Cardiac septum (tissue), 1 donor: ENCODE measurements at regions not wholly inside any gene's neighbourhood (a gene's known extent, or its start where the extent isn't known, plus 50 kb on each side); places are given as distances from the start of the nearest gene placed in this dataset.

Source experiments
- DNase-seq: peaks from one replicate; pipeline ENCODE4 v3.0.0-alpha.2; 2020; ENCODE audit warnings: low spot score
- intact Hi-C: fragments of 100-400 bp; cut with DNase I; formaldehyde crosslinking; loops from one replicate; pipeline ENCODE4 v1.14.0; 2022
- donor health status: DM: no; HTN: no; CAD: no.

DNA sequence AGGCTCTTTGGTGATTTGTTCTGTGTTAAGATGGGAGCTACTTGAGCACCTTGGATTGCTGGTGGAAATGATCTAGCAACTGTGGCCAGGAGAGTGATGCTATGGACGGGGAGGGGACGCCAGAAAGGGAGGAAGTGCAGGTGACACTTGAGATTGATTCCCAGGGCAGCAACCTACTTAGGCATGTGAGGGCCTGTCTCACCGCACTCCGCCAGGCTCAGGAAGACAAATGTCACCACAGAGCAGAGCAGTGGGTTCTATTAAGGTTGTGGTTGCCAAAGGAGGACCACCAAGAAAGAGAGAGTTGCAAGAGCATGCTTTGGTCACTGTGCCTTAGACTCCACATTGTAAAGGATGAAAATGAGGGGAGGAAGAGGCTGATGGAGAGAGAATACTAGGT lies 404.3 kb downstream of the IRX1 start:
- no peak for DNase-seq
- intact Hi-C loops: no loop called here

DNA sequence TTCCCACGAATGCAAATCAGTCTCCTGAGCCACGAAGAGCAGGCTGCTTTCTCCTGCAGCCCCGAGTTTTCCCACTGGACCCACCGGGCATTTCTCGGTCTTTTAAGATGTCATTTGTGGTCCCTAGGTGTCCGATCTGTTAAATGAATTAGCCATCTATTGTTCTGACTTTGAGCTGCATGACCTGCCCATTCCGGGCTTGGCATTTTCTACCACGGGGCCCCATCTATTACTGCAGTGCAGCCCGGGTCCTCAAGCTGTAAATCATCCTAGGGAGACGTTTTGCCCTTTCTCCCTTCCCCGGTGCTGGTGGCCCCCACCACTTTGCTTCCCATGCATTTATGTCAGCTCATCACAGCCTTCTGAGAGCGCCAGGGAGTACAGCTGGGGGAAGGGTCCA lies 405.4 kb downstream of the IRX1 start:
- no peak for DNase-seq
- intact Hi-C loops: no loop called here

DNA sequence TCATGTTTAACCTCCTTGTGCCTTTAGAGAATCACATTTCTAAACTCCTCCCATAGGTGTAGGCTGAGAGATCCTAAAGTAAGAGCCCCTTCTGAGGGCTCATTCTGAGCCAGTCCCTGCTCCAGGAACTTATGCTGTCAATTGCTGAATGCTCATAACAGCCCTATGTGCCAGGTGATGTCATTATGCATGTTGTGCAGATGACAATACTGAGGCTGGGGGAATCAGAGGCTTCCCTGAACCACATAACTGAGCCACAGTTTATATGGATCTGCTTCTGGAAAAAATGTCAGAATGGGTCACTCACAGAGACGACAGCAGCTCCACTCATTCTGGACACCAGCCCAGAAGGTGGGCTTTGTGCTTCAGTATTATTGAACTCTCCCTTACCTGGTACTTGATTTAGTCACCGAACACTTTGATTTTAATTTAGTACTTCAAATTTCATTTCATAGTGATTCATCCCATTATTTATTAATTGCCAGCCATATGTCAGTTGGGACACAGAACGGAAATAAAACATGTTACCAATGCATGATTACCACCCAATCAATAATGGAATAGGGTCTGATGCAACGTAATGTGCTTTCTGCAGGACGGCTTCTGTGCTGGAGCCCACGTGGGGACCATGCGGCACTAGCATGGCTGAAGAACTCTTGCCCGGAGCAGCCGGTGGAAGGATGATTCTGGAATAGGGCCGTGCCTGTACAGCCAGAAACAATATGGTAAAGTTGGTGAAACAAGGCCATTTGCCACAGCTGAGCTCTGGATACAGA lies 406.3 kb downstream of the IRX1 start:
- intact Hi-C loops: no loop called here
- no peak for DNase-seq

DNA sequence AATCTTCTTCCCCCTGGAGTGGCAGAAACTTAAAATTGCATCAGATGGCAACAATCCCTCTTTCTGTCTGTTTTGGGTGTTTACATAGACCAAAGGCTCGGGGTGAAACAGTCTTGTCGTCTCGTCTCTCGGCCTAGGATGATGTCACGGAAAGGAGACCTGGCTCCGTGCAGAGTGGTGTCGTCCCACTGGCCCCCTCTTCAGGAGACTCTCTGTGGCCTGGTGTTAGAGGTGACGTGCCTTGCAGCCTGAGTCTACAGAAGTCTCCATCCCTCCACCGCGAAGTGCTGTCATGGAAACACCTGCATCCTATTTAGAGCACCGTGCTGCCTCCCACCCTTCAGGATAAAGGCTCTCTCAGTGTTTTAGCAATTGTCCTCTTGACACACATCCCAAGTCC lies 409.7 kb downstream of the IRX1 start:
- no peak for DNase-seq
- intact Hi-C loops: no loop called here

DNA sequence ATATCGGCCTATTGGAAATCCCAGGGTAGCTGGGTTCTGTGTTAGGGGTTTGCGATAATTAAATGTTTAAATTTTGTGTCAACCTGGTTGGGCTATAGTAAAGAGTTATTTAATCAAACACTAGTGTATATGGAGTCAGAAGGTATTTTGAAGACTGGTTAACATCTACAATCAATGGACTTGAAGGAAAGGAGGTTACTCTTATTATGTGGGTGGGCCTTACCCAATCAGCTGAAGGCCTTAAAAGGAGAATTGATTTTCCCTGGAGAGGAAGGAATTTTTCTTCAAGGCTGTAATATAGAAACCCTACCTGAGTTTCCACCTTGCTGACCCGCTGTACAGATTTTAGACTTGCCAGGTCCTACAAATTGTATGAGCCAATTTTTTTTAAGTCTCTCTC lies 411.4 kb downstream of the IRX1 start:
- intact Hi-C loops: no loop called here

DNA sequence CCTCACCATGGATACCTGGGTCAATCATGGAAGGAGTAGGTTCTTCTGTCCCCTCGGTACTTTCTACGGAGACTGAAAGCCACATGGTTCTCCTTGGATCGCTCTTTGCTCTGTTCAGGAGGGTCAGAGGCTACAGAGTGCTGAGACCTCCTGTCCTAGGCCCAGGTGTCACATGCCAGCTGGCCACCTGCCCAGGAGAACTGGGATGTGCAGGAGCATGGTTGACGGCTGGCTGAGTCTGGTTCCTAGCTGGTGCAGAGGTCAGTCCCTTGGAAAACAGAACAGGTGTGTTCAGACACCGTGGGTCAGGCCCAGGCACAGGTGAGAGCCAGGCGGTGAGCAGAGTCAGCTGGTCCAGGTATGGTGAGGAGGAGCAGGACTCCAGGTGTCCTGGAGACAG lies 416.3 kb downstream of the IRX1 start:
- intact Hi-C loops: no loop called here
- no peak for DNase-seq

More for the DNA sequence above, 411.4 kb downstream of the IRX1 start:
- no peak for DNase-seq

DNA sequence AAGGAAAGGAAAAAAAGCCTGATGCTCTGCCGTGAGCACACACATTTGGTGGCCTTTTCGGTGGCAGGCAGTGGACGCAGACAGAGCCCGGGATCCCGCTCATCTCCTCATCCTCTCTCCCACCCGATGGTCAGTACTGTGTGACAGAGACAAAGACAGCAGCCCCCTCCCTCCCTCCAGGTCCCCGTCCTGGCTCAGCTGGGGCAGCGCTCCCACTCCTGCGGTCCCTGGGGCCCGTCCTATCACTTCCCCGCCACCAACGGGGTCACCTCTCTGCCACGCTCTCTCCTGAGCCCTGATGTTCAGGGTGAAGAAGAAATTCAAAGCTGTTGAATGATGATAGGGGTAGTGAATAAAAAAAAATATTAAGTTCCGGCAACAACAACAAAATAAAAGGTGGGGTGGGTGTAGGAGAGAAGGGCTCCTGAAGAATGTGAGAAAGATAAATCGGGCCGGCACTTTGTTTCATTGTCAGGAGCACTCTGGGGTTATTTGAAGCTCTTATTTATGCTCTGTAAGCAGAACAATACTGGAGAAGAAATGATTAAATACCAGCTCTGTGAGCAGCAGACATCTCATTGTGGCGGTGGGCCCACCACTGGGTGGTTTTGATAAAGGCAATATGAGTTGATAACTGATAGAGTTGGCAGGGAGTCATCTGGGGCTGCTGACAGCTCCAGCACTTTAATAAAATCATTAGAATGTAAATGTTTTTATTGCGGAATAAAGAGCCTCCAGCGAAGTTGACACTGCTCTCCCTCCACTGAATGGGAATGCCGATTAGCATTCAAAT lies 417.7 kb downstream of the IRX1 start:
- no peak for DNase-seq
- intact Hi-C loops: no loop called here

DNA sequence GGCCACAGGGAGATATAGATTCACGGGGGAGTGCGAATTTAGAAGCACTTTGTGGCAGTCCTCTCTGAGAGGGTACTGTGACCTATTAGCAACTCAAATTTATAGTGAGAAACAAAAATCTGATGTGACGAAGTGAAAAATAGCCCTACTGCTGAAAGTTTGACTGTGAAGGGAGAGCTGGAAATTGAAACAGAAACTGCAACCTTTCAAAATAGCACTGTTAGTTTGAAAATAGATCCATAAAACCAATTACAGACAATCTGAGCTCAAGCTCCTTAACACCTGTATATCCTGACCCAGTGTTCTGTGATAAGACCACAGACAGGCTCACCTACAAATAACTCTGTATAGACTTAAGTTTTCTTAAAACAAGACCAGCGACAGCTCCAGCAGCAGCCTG lies 420.1 kb downstream of the IRX1 start:
- intact Hi-C loops: no loop called here

DNA sequence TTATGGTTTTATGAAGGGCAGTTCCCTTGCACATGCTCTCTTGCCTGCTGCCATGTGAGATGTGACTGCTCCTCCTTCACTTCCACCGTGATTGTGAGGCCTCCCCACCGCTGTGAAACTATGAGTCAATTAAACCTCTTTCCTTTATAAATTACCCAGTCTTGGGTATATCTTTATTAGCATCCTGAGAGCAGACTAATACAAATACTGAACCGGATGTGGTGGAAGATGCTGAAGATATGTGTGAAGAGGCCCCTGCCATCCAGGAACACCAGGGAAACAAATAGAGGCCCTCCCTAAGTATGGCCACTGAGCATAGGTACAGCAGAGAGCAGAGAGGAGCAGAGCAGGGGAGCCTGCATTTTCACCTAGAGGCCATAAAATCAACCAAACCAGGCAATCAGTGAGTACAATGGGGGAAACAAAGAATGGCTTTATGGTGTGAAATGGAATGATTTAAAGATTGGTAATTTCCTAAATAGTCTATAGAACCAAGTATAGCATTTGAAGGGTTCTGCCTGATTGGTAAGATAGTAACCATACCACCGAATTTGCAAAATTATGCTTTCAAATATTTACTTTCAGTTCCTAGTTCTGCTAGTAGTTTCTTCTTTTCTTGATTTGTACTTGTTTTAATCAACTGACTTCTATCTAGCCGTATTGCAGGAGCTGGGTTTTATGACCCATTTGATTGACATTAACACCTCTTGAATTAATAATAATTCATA lies 421.6 kb downstream of the IRX1 start:
- intact Hi-C loops: no loop called here
- DNase-seq: no peak

More for the DNA sequence above, 420.1 kb downstream of the IRX1 start:
- DNase-seq: no peak

DNA sequence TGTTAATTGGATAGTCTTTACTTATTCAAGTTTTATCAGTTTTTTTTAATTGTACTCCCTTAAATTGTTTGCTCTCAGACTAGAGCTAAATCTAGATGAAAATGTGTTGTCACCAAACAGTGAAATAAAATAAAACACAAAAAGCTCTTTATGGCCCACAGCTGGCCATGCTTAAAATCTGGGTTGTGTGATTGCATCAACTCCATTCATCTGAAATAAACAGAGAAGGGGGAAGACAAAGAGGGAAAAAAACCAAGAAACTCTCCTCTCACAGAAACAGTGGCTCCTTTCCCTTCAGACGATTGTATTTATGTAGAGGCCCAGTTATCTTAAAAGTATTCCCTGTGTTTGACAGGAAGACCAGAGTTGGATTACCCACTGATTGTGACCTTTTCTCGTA lies 422.4 kb downstream of the IRX1 start:
- no peak for DNase-seq
- intact Hi-C loops: loop anchor here (2.0 kb wide), 1 partner anchor 23 kb away; no protein-coding TSS in a partner anchor

DNA sequence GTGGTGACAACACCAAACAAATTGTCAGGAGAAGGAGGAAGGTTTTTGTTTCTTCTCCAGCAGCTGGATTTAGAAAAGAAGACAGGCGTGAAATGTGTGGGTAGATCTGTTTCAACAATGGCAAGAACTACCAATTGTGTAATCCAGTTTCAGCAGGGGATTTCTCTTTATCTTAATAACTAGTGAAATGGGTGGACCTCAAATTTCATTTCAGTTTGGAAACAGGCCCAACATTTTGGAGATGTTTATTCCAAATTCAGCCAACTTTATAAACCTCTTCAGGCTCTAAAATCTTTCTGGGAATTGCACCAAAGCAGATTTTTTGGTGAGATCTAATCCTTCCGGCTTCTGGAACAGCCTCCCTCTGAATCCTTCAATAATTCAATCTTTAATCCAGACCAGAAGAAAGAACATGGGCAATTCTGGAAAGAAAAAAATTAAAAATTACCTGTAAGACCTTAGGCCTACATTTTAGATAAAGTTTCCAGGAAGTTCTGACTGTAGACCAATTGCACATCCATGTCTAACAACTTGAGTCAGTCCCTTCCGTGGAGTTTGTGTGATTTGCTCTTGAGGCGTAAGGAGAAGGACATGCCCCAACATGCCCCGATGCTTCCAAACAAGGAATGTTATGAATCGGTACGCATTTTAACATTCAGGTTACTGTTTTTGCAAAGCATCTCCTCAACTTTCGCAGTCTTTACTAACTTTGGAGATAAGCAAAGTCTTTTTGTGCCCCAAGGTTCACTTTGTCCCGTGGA lies 423.6 kb downstream of the IRX1 start:
- intact Hi-C loops: loop anchor here (2.0 kb wide), 1 partner anchor 24 kb away; no protein-coding TSS in a partner anchor
- DNase-seq: no peak

DNA sequence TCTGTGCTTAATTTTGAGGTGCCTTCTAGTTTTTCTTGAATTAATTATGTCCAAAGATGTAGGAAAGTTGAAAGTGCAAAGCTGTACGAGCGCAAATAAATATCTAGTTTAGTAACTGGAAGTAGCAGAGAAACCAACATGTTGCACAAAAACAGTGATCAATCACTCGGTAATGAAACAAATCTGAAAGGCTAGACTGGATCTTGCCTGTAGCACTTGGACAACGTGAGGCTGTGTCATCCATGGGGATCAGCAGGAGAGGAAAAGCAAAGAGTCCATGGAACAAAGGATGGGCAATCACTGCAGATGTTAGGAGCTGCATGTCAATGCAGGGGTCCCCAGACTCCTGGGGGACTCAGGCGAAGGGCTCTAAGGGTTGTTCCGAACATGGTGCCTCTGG lies 424.2 kb downstream of the IRX1 start:
- no peak for DNase-seq
- intact Hi-C loops: loop anchor here (2.0 kb wide), 1 partner anchor 25 kb away; no protein-coding TSS in a partner anchor

DNA sequence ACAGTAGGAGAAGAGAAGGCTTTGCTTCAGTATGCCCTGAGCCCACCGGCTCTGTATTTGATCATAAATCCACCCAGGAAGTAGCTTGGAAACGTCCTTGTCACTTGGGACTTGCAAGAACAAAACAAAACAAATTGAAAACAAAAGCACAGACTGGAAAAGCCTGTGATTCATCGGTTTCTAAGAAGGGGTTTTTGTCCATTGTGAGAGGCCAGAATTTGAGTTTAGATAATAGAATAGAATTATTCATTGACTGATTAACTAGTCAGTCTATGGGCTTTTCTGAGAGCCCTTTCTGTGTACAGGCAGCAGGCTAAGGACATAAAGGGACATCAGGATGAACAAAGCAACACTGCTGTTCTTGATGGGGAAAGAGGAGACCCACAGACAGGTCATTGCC lies 424.8 kb downstream of the IRX1 start:
- no peak for DNase-seq
- intact Hi-C loops: no loop called here

DNA sequence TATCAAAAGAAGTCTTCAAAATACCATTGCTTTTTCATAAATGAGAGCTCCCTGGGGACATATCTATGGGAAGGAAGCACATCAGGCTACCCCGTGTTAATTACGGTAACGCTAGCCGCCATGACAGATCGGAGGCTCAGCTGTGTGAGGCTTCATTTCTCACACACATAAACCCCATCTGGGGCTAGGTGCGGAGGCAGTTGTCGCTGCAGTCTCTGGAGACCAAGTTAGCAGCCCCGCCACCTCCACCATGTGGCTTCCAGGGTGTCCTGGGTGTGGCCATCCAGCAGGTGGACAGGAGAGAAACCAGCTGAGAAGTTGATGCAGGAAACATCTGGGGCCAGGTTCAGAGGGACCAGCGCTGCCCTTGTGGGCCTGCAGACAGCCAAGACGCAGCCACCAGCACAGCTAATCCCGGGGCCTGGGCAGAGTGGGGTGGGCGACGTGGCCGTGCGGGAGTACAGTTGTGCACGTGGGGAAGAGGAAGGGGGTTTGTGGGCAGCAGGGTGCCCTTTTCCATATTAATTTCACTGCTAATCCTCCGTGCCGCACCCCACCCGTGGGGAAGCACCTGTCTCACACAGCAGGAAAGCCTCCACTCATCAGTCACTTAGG lies 426.5 kb downstream of the IRX1 start:
- intact Hi-C loops: no loop called here
- DNase-seq: no peak

DNA sequence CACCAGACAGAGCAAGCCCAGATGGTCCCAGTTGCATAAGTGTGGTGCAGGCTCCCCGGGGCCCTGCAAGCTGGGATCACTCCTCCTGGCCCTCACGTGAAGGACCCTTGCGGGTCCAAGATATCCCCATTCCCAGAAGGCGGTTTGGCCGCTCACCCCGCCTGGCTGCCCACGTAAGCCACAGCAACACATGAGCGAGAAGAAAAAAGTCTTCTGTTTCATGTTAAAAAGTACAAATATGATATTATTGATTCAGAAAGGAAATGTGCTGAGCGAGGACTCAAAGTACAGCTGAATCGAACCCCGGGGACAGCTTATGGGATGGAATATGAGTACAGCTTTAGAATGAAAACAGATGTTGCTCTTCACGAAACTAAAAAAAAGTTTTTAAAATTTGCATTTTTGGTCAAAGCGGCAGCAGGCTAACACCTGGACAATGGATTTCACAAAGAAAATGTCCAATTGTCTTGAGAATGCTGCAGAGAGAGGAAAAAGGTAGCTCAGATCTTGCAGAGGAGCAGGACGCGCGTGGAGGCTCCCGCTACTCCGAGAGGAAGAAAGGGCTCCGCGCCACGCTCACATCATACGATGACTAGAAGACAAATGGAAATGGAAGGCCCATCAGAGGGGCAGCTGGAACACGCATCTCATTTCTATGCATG lies 427.6 kb downstream of the IRX1 start:
- intact Hi-C loops: no loop called here
- no peak for DNase-seq

DNA sequence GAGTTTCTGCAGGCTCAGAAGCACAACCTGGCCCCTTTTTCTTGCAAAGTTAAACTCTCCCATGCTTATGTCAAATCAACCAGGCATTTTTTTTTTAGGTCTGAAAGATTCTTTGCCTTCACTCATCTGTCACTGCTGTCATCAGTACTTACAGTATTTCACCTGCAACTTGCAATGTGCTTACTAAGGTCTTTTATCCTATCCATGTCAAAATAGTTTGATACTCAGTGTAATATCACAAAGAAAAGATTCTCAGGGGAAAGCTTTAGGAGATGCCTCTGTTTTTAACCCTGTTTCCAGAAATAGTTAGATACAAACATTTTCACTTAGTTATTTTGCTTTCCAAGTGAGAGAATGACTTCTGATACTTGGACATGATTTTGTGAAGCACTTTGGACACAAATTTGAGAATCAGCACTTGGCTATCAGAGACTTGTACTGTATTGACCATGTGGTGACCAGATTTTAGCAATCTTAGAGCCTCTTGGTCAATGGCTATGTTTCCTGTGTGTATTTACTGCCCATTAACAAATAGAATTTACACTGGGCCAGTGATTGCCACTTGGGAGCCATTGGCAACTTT lies 428.2 kb downstream of the IRX1 start:
- DNase-seq: no peak
- intact Hi-C loops: no loop called here

DNA sequence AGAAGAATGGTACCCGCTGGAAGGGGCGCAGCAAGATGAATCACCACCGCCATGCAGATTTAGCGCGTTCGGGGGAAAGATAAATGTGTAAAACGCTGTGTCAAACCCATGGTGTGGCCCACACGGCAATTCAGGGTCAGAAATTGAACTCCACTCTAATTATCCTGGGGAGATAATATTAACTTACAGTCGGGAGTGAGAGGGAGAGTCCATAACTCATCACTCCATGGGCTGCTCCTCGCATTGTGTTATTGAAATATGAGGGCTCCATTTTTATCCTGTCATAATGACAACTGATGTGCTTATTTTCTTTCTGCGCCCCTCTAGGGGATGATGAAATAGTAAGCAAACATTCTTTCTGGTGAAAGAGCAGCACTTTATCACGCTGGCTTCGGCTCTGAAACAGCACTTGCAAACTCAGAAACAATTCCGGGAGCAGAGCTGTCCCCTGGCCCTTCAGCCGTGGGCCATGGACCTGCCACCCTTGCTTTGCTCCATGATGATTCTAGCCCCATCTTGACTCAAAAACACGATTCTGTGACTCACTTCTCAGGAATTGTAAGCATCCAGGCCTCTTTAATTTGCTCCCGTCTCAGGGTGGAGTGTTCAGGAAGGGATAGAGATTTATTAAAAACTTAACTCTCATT lies 431.6 kb downstream of the IRX1 start:
- intact Hi-C loops: no loop called here
- DNase-seq: no peak

DNA sequence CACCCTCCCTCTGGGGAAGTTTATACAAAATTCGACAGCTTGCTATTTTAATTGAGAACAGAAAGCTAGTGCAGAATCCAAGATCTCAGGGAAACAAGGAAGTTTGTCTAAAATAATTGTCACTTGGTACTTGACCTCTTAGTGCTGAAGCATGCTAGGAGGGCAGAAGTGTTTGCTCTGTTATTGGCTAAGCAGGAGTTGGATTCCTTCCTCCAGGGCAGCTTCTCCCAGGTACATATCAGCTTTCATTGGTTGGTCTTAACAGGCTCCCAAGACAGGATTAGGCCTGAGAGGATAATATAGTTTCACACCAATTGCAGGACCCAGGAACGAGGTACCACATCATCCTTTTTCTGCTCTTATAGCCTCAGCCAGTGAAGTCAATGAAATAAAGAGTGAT lies 432.8 kb downstream of the IRX1 start:
- DNase-seq: no peak
- intact Hi-C loops: no loop called here
